ENCODE measurements at regions not wholly inside any gene's neighbourhood (a gene's known extent, or its start where the extent isn't known, plus 50 kb on each side); places are given as distances from the start of the nearest gene placed in this dataset.

DNA sequence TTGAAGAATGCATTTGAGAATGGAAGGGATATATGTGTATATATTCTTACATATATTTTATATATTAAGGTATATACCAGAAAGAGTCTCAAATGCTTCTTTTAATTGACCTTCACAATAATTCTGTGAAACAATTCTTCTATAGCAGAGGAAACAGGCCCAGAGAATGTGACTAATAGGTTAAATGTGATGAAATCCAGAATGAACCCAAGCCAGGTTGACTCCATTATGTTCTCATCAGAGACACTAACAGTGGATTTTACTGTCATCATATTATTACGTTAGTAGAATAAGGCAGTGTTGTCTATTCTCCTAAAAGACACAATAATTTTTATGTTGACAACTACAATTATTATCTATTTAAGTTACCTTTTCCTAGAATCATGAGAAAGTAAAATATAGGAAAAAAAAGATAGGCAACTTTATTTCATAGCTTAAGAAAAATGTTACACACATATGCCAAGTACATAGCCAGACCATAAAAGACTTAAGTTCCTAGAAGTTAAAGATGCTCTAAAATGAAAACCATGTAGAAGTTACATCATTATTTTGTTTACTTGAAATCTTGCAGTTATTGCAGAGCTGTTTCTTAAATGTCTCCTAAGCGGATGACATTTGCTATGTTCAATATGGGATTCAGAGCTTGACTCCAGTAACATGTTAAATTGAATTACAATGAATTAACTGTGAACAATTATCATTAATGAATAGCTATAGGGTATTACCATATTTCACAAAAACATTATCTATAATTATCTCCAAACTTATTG is 56.2 kb upstream of the ANKRD50 start (continued):
- TF ChIP-seq, protein P1, sequence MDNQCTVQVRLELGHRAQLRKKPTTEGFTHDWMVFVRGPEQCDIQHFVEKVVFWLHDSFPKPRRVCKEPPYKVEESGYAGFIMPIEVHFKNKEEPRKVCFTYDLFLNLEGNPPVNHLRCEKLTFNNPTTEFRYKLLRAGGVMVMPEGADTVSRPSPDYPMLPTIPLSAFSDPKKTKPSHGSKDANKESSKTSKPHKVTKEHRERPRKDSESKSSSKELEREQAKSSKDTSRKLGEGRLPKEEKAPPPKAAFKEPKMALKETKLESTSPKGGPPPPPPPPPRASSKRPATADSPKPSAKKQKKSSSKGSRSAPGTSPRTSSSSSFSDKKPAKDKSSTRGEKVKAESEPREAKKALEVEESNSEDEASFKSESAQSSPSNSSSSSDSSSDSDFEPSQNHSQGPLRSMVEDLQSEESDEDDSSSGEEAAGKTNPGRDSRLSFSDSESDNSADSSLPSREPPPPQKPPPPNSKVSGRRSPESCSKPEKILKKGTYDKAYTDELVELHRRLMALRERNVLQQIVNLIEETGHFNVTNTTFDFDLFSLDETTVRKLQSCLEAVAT (IDR thresholded peaks at IDR 0.05) = no peak
- no peak for TF ChIP-seq GABPA (IDR thresholded peaks at IDR 0.05; ENCODE audit: low read depth)
- no peak for TF ChIP-seq E2F4 (IDR thresholded peaks at IDR 0.05; ENCODE audit: low read depth, low read length)
- no peak for TF ChIP-seq ESRRA (IDR thresholded peaks at IDR 0.05; ENCODE audit: low read length)
- TF ChIP-seq ELK1 (IDR thresholded peaks at IDR 0.05; ENCODE audit: low read depth, low read length) = no peak
- TF ChIP-seq MXI1 (IDR thresholded peaks at IDR 0.05; ENCODE audit: low read depth, low read length) = no peak
- no peak for TF ChIP-seq CHD4 (IDR thresholded peaks at IDR 0.05)
- no peak for TF ChIP-seq RBBP5 (conservative IDR thresholded peaks at IDR 0.05)
- no peak for TF ChIP-seq RUNX3 (IDR thresholded peaks at IDR 0.05; ENCODE audit: low read length)
- TF ChIP-seq, protein P2, sequence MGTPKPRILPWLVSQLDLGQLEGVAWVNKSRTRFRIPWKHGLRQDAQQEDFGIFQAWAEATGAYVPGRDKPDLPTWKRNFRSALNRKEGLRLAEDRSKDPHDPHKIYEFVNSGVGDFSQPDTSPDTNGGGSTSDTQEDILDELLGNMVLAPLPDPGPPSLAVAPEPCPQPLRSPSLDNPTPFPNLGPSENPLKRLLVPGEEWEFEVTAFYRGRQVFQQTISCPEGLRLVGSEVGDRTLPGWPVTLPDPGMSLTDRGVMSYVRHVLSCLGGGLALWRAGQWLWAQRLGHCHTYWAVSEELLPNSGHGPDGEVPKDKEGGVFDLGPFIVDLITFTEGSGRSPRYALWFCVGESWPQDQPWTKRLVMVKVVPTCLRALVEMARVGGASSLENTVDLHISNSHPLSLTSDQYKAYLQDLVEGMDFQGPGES (IDR thresholded peaks at IDR 0.05) = no peak

Data from GM12878 (cell line).